ENCODE measurements at regions not wholly inside any gene's neighbourhood (a gene's known extent, or its start where the extent isn't known, plus 50 kb on each side); places are given as distances from the start of the nearest gene placed in this dataset.
"Not testable (repeated sequence)": the region's sequence is repeated elsewhere in the genome, so short reads cannot be mapped to it uniquely, and the experiment has no call there.

DNA sequence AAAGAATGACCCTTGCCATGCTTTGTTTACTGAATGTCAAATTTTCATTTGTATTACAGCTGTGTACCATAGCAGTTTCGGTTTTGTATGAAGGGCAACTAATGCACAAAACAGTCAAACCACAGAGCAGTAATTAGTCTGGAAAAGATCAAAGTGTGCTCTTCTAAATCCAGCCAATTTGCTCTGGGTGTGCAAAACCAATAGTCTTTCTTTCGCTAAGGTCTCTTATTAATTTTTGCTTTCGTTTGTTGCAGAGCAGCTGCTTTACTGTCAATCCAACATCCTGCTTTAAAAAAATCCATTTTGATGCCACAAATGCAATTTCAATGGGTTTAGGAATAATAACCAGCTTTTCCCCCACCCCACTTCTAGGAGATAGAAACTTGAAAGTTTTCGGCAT lies 114.2 kb downstream of the BRMS1L start:
- no peak for DNase-seq (ENCODE audit: low read depth)

- DNase-seq (ENCODE audit: low read depth) = no peak
Measured at GRCh38 chr14:35938770-35939169, 112.6 kb downstream of the BRMS1L start.

DNA sequence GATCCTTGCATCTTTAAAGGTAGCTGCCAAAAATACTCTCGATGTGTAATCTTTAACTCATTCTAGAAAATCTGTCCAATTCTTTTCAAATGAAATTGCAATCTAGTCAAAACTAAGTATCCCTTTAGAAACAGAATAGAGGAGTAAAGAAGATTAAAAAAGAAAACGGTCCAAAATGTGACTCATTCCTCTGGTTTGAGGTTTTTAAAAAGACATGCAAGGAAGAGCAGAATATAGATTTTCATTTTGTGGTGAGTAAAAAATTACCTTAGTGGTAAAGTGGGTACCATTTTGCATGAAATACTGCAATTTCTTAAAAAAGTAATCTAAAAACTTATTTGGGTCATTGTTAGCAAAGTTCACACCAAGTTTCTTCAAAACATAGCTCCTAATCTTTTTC lies 108.4 kb downstream of the BRMS1L start:
- no peak for DNase-seq (ENCODE audit: low read depth)

DNA sequence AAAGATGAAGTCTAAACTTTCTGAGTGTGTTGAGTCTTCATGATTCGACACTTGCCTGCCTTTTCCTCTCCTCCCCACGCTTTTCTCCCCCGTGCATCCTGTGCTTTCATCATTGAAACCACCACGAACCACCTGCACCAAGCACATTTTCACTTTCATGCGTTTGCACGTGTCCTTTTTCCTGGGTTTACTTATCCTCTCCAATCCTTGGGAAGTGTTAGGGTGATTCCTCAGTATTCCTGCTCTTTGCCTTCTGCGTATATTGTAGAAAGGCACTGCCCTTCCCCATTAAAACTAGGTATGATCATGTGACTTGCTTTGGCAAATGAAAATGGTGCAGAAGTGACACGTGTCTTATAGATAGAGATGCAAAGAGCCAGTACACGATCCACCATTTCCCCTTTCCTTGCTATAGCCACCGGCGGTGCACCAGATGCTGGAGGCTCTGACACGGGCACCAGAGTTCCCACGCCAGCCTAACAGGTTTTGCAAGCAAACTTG lies 106.6 kb downstream of the BRMS1L start:
- DNase-seq (ENCODE audit: low read depth) = peak; percentile 19

DNA sequence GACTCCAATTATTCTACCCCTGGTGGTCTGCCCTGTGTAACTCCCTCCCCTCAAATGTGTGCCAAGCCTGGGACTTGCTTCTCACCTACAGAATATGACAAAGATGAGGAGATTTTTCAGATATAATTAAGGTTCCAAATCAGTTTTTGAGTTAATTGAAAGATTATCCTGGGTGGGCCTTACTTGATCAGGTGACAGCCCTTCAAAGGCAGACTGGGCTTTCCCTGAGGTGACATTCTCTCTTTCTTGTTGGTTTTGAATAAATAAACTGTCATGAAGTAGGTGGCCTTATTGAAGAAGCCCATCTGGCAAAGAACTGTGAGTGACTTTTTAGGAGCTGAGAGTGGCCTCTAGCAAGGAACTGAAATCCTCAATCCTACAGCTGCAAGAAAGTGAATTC lies 106.0 kb downstream of the BRMS1L start:
- DNase-seq (ENCODE audit: low read depth) = no peak

DNA sequence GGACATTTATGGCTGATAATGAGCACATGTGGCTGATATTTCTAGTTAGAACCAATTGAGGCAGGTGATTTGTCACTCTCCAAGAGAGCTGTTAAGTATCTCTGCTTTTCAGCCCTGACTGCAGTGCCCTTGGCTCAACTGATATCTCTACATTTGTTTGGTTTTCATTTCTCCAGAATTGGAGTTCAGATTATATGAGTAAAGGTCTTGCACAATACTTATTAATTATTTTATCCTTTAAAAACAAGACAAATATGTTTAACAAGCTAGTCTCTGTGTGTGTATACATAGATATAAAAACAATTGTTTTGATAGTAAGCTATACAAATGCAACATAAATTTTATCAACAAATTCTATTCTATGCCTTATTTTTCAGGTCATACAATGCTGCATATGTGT lies 105.2 kb downstream of the BRMS1L start:
- no peak for DNase-seq (ENCODE audit: low read depth)

DNA sequence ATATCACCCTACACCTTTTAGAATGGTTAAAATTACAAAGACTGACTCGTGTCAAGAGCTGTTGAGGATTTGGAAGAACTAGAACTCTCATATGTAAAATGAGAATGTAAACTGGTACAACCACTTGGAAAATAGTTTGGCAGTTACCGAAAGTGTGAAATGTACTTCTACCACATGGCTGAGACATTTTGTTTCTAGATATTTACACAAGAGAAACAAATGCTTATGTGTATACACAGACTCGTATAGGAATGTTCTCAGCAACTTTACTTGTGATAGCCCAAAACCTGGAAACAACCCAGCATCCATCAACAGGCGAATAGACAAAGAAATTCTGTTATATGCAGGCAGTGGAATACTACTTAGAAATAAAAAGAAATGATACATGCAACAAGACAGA lies 103.0 kb downstream of the BRMS1L start:
- DNase-seq (ENCODE audit: low read depth) = no peak

DNA sequence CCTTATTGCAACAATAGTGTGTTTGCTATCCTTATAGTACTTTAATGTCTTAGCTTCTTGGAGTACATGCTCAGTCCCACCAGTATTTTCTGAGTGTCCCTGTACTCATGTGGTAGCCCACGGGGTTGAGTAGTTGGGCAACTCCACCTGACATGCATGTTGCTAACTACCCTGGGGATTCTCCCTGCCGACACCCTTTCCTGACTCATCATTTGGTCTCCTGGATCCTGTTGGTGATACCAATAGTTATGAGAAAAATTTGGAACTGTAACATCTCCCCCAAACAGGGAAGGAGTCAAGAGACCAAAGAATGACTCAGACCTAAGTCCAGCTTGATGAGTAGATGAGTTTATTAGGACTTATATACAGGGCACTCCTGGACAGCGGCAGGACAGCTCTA lies 101.6 kb downstream of the BRMS1L start:
- DNase-seq (ENCODE audit: low read depth) = no peak

DNA sequence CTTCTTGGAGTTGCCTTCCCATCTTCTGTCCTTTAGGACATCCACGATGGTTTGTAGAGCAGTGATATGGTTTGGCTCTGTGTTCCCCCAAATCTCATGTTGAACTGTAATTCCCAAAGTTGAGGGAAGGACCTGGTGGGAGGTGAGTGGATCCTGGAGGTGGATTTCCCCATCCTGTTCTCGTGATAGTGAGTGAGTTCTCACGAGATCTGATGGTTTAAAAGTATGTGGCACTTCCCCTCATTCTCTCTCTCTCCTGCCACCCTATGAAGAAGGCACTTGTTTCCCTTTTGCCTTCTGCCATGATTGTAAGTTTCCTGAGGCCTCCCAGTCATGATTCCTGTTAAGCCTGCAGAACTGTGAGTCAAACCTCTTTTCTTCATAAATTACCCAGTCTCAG lies 99.2 kb downstream of the BRMS1L start:
- no peak for DNase-seq (ENCODE audit: low read depth)

DNA sequence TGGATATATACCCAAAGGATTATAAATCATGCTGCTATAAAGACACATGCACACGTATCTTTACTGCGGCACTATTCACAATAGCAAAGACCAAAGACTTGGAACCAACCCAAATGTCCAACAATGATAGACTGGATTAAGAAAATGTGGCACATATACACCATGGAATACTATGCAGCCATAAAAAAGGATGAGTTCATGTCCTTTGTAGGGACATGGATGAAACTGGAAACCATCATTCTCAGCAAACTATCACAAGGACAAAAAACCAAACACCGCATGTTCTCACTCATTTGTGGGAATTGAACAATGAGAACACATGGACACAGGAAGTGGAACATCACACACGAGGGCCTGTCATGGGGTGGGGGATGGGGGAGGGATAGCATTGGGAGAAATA lies 96.5 kb downstream of the BRMS1L start:
- not testable (repeated sequence) for DNase-seq (ENCODE audit: low read depth)

DNA sequence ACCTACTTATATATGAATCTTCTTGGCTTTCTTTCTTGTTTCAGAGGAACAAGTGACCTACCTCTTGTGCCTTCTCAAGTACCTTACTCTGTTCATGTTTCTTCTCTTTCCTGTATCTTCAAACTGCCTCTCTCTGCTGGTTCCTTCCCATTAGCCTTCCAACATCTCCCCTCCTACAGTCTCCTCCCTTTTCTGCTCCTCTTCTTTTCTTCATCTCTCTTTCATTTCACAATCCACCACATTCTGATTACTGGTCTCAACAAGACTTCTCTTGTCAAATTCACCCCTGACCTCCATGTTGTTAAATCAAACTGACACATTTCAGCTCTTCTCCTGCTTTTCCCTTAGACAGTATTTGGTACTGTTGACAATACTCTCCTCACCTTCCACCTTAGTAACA lies 95.6 kb downstream of the BRMS1L start:
- DNase-seq (ENCODE audit: low read depth) = no peak
